ENCODE measurements at regions not wholly inside any gene's neighbourhood (a gene's known extent, or its start where the extent isn't known, plus 50 kb on each side); places are given as distances from the start of the nearest gene placed in this dataset.

- TF ChIP-seq CTCF (IDR thresholded peaks at IDR 0.05; ENCODE audit: low read depth, low read length, poor library complexity, severe bottlenecking) (no peak), EZH2phosphoT487 (IDR thresholded peaks at IDR 0.05; ENCODE audit: borderline replicate concordance, low read length) (no peak)
Measured at GRCh38 chr22:46061124-46061500, 84.2 kb upstream of the WNT7B start.
